ENCODE measurements at regions not wholly inside any gene's neighbourhood (a gene's known extent, or its start where the extent isn't known, plus 50 kb on each side); places are given as distances from the start of the nearest gene placed in this dataset.

DNA sequence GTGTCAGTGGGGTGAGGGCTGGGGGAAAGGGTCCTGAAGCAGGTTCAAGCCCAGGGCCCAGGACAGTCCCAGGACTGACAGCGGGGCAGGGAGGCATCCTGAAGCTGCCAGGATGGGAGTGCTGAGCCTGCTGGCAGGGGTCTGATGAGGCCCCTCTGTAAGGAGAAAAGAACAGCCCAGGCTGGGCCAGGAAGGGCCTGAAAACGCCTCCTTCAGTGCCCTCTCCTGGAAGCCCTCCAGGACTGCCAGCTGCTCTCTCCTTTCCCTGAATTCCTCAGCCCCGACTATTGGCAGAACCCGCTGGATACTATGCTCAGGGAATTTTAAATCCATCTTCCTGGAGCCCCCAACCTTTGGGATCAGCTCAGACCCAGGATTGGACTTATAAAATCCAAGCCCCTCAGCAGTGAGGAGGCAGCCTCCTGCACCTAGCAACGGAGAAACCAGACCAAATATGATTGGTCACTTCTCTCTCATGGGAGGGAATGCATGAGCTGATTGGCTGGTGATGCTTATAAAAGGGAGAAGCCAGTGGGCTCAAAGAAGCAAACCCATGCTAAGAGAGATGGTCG lies 203.5 kb upstream of the LINGO1 start:
- ATAC-seq (no peak), DNase-seq (ENCODE audit: low read depth, low spot score) (no peak)
- H3K27me3 ChIP-seq (ENCODE audit: control insufficient read depth, insufficient read depth, low read length) = no peaks in the 10 kb centered on the region; the same call in 1 of the 2 replicates
- no peak overlapping the region for H3K4me3 ChIP-seq (ENCODE audit: low read depth in 2 of 2, low read length in 2 of 2)
- no peak for TF ChIP-seq TCF7L2 (IDR thresholded peaks at IDR 0.05; ENCODE audit: low read depth, low read length)
- no peak for TF ChIP-seq SIN3A (IDR thresholded peaks at IDR 0.05; ENCODE audit: borderline replicate concordance, insufficient read depth, low read depth, low read length)
- TF ChIP-seq CTCF (IDR thresholded peaks at IDR 0.05) = no peak
- TF ChIP-seq REST (IDR thresholded peaks at IDR 0.05; ENCODE audit: insufficient read depth in 1 of 2, low read depth in 2 of 2, low read length in 1 of 2) = no peak
- TF ChIP-seq POLR2AphosphoS5 (IDR thresholded peaks at IDR 0.05; ENCODE audit: low read depth, low read length) = no peak
- CTCF ChIA-PET = interaction anchor here (1.5 kb wide), 1 partner anchor 15 kb away, joined by 3 read pairs; no protein-coding TSS in a partner anchor
- in situ Hi-C loops (cut with HindIII; ENCODE audit: low pct_unique_long_range_greater_than_20kb, low sequenced_read_pairs) = no loop called here
- intact Hi-C loops (cut with micrococcal nuclease; ENCODE audit: unreplicated experiment) = no loop called here
- H3K9me3 ChIP-seq (ENCODE audit: control insufficient read depth, insufficient read depth, low read depth, low read length) = no peaks in the 10 kb centered on the region
- no peaks in the 10 kb centered on the region for H3K36me3 ChIP-seq (ENCODE audit: control insufficient read depth, insufficient read depth, low read length)
- peaks cover 5% of the 10 kb centered on the region for H3K4me1 ChIP-seq (ENCODE audit: control insufficient read depth, insufficient read depth, low read length)
- POLR2A ChIA-PET = no interaction called here
- no peak overlapping the region for H3K27ac ChIP-seq (ENCODE audit: low read length)
- BruUV-seq (replicated peaks) = no TSS peak

GRCh38 chr15:77834276-77834990 lies 201.7 kb upstream of the LINGO1 start:
- Histone ChIP-seq H3K4me3 (ENCODE audit: low read depth in 2 of 2, low read length in 2 of 2) (no peak overlapping the region), H3K27ac (ENCODE audit: low read length) (no peak overlapping the region), H3K36me3 (ENCODE audit: control insufficient read depth, insufficient read depth, low read length) (no peaks in the 10 kb centered on the region), H3K4me1 (ENCODE audit: control insufficient read depth, insufficient read depth, low read length) (no peaks in the 10 kb centered on the region), H3K9me3 (ENCODE audit: control insufficient read depth, insufficient read depth, low read depth, low read length) (no peaks in the 10 kb centered on the region), H3K27me3 (ENCODE audit: control insufficient read depth, insufficient read depth, low read length) (no peaks in the 10 kb centered on the region; the same call in 1 of the 2 replicates)
- no TSS peak for BruUV-seq (replicated peaks)
- TF ChIP-seq TCF7L2 (IDR thresholded peaks at IDR 0.05; ENCODE audit: low read depth, low read length) (no peak), SIN3A (IDR thresholded peaks at IDR 0.05; ENCODE audit: borderline replicate concordance, insufficient read depth, low read depth, low read length) (no peak), CTCF (IDR thresholded peaks at IDR 0.05) (no peak), REST (IDR thresholded peaks at IDR 0.05; ENCODE audit: insufficient read depth in 1 of 2, low read depth in 2 of 2, low read length in 1 of 2) (no peak), POLR2AphosphoS5 (IDR thresholded peaks at IDR 0.05; ENCODE audit: low read depth, low read length) (no peak)
- DNase-seq (ENCODE audit: low read depth, low spot score) (no peak), ATAC-seq (no peak)
- intact Hi-C loops (cut with micrococcal nuclease; ENCODE audit: unreplicated experiment) (no loop called here), in situ Hi-C loops (cut with HindIII; ENCODE audit: low pct_unique_long_range_greater_than_20kb, low sequenced_read_pairs) (no loop called here)
- ChIA-PET CTCF (interaction anchor here (0.6 kb wide), 1 partner anchor 9 kb away, joined by 5 read pairs; no protein-coding TSS in a partner anchor), POLR2A (no interaction called here)

Measured in Panc1 (cell line).